A549 (cell line): ENCODE measurements at regions not wholly inside any gene's neighbourhood (a gene's known extent, or its start where the extent isn't known, plus 50 kb on each side); places are given as distances from the start of the nearest gene placed in this dataset.
A peak's percentile ranks its signal among the peaks of the same experiment; 100 is the strongest.

Experiments used
- ATAC-seq, 2 experiments: fragments of 200-7000 bp in 1 of 2; fragments of >200 bp in 1 of 2; cut with Nextera tagmentation in 1 of 2; cut with Tn5 transposase in 1 of 2; 3 replicates each; pipeline versions ENCODE4 v1.8.0 to v1.9.1; 2018 to 2020; ENCODE audit warnings: mild to moderate bottlenecking in 1 of 2, moderate library complexity in 1 of 2
- CTCF ChIA-PET: fragments of 300-600 bp; sonication (Branson Sonifier 250); formaldehyde crosslinking; extraction: SDS; loops from one replicate; lab custom pipeline; 2021; ENCODE audit warnings: antibody characterized with exemption, inconsistent platforms; lab: Yijun Ruan, JAX
- POLR2A ChIA-PET: fragments of 350-600 bp; formaldehyde crosslinking; extraction: SDS; loops from one replicate; lab custom pipeline; 2021; ENCODE audit warnings: antibody characterized with exemption, inconsistent platforms; lab: Yijun Ruan, JAX
- DNase-seq, 2 experiments: peaks; one replicate each; pipeline versions ENCODE4 v3.0.0 to v3.0.0-alpha.2; 2011 to 2016; ENCODE audit warnings: low read depth in 1 of 2, low spot score in 1 of 2
- FAIRE-seq: peaks from 2 replicates; lab custom pipeline; 2011; peaks lifted over from hg19 to GRCh38; lab: Jason Lieb, UNC
- H3K27ac ChIP-seq, 2 experiments: fragments of >200 bp; sonication (Bioruptor Twin); formaldehyde crosslinking; 3 replicates each; pipeline ENCODE4 v1.5.1; 2016 to 2017
- H3K4me1 ChIP-seq: fragments of >200 bp; sonication (Bioruptor Twin); formaldehyde crosslinking; 3 replicates; pipeline ENCODE4 v1.6.1; 2016
- H3K4me2 ChIP-seq: fragments of >200 bp; sonication (Bioruptor Twin); formaldehyde crosslinking; 3 replicates; pipeline ENCODE4 v1.6.1; 2016
- H3K4me3 ChIP-seq: fragments of >200 bp; sonication (Bioruptor Twin); formaldehyde crosslinking; 3 replicates; pipeline ENCODE4 v1.5.1; 2016
- H3K9me3 ChIP-seq: fragments of >200 bp; sonication (Bioruptor Twin); formaldehyde crosslinking; 3 replicates; pipeline ENCODE4 v1.6.1; 2016
- BHLHE40 ChIP-seq: IDR thresholded peaks from 2 replicates; pipeline ENCODE4 v1.6.1; 2012; ENCODE audit warnings: low read depth, low read length, inconsistent platforms
- CBX2 ChIP-seq: fragments of 200-600 bp; sonication (generic); IDR thresholded peaks from 2 replicates; pipeline ENCODE4 v1.6.1; 2016; ENCODE audit warnings: low read depth, mild to moderate bottlenecking, borderline replicate concordance
- CTCF ChIP-seq: fragments of >200 bp; sonication (Bioruptor Twin); formaldehyde crosslinking; IDR thresholded peaks from 3 replicates; pipeline ENCODE4 v1.5.1; 2016
- ESRRA ChIP-seq: fragments of 150-350 bp; IDR thresholded peaks from 2 replicates; pipeline ENCODE4 v1.6.1; 2014; ENCODE audit warnings: mild to moderate bottlenecking, low read length, borderline replicate concordance
- HDAC2 ChIP-seq: fragments of 200-600 bp; sonication (generic); IDR thresholded peaks from 2 replicates; pipeline ENCODE4 v1.6.1; 2016
- HES2 ChIP-seq: fragments of >200 bp; sonication (Bioruptor Twin); formaldehyde crosslinking; IDR thresholded peaks from 2 replicates; pipeline ENCODE4 v1.6.1; 2016
- HOXA7 ChIP-seq: fragments of 250-450 bp; sonication (Bioruptor Pico); IDR thresholded peaks from 2 replicates; pipeline ENCODE4 v1.5.0; 2020; ENCODE audit warnings: mild to moderate bottlenecking, moderate library complexity
- JUNB ChIP-seq: fragments of >200 bp; sonication (Bioruptor Twin); formaldehyde crosslinking; IDR thresholded peaks from 2 replicates; pipeline ENCODE4 v1.6.1; 2016
- PHF8 ChIP-seq: fragments of 200-600 bp; sonication (generic); IDR thresholded peaks from 2 replicates; pipeline ENCODE4 v1.6.1; 2016; ENCODE audit warnings: low read depth, mild to moderate bottlenecking, antibody characterized with exemption, moderate library complexity, borderline replicate concordance
- POLR2A ChIP-seq: IDR thresholded peaks from 2 replicates; pipeline ENCODE4 v1.6.1; 2012; ENCODE audit warnings: mild to moderate bottlenecking, low read length
- POLR2AphosphoS2 ChIP-seq: conservative IDR thresholded peaks from 2 replicates; pipeline ENCODE4 v1.6.1; 2012; ENCODE audit warnings: low read length, improper control_type of control experiment, inconsistent platforms
- RAD21 ChIP-seq, 2 experiments: fragments of >200 bp in 1 of 2; sonication (Bioruptor Twin) in 1 of 2; formaldehyde crosslinking in 1 of 2; IDR thresholded peaks in 1 of 2; conservative IDR thresholded peaks in 1 of 2; 2 replicates in 1 of 2; 3 replicates in 1 of 2; pipeline ENCODE4 v1.6.1; 2012 to 2018; ENCODE audit warnings: inconsistent platforms in 1 of 2
- SMC3 ChIP-seq: fragments of >200 bp; sonication (Bioruptor Twin); formaldehyde crosslinking; IDR thresholded peaks from 3 replicates; pipeline ENCODE4 v1.6.1; 2018; ENCODE audit warnings: inconsistent platforms
- SREBF2 ChIP-seq: fragments of 450-650 bp; IDR thresholded peaks from 2 replicates; pipeline ENCODE4 v1.6.1; 2014; ENCODE audit warnings: mild to moderate bottlenecking, moderate library complexity
- TFCP2L1 ChIP-seq: fragments of 250-450 bp; sonication (Bioruptor Pico); IDR thresholded peaks from 2 replicates; pipeline ENCODE4 v1.5.0; 2021; ENCODE audit warnings: mild to moderate bottlenecking
- USF2 ChIP-seq: fragments of 450-650 bp; IDR thresholded peaks from 2 replicates; pipeline ENCODE4 v1.6.1; 2014; ENCODE audit warnings: antibody characterized with exemption
- ZC3H11A ChIP-seq: fragments of 450-650 bp; IDR thresholded peaks from 2 replicates; pipeline ENCODE4 v1.6.1; 2014; ENCODE audit warnings: antibody characterized with exemption, mild to moderate bottlenecking
- ZFP36 ChIP-seq: fragments of 450-650 bp; IDR thresholded peaks from 2 replicates; pipeline ENCODE4 v1.6.1; 2014; ENCODE audit warnings: borderline replicate concordance; ENCODE audit not compliant: partially characterized antibody
- ZNF302 ChIP-seq: fragments of 250-450 bp; sonication (Bioruptor Pico); IDR thresholded peaks from 2 replicates; pipeline ENCODE4 v1.9.0; 2021; ENCODE audit warnings: inconsistent platforms, mild to moderate bottlenecking, moderate library complexity
- WGBS: methylation state at CpG from one replicate; pipeline ENCODE4 v1.1.6; 2017; ENCODE audit errors: missing lambda C conversion rate; 5-methylcytosine and 5-hydroxymethylcytosine counted together

- Histone ChIP-seq H3K4me2 (no peak overlapping the region), H3K4me1 (no peaks in the 10 kb centered on the region), H3K9me3 (no peaks in the 10 kb centered on the region; the same call in 2 of the 3 replicates), H3K4me3 (no peak overlapping the region), H3K27ac (no peak overlapping the region)
- ChIA-PET CTCF (no interaction called here), POLR2A (no interaction called here)
- TF ChIP-seq POLR2A, result no peak
- no peak for TF ChIP-seq SMC3
- TF ChIP-seq PHF8, result no peak
- no peak for TF ChIP-seq TFCP2L1 (CRISPR knock-in tag)
- TF ChIP-seq ZFP36, result no peak
- ATAC-seq (no peak), DNase-seq (no peak), FAIRE-seq (no peak)
- WGBS, result 15% methylated on average over 3 of the region's 3 CpGs
Observed at GRCh38 chr12:58097741-58098140, 156.4 kb downstream of the ATP23 start.

- TF ChIP-seq HDAC2 (no peak), PHF8 (no peak), HOXA7 (CRISPR knock-in tag) (no peak), CBX2 (no peak), ZC3H11A (no peak), JUNB (no peak), SREBF2 (no peak), ZNF302 (CRISPR knock-in tag) (no peak), USF2 (no peak)
- ChIA-PET CTCF (interaction anchor here (1.3 kb wide), 1 partner anchor 1014 kb away, joined by 3 read pairs; no protein-coding TSS in a partner anchor), POLR2A (interaction anchor here (0.6 kb wide), 1 partner anchor 26 kb away, joined by 3 read pairs; no protein-coding TSS in a partner anchor)
Observed at GRCh38 chr12:58099476-58099875, 158.1 kb downstream of the ATP23 start.

GRCh38 chr12:58104351-58104755 is 163.0 kb downstream of the ATP23 start:
- Histone ChIP-seq H3K4me3 (no peak overlapping the region), H3K4me2 (no peak overlapping the region), H3K27ac (no peak overlapping the region), H3K9me3 (no peaks in the 10 kb centered on the region; the same call in 2 of the 3 replicates), H3K4me1 (no peaks in the 10 kb centered on the region)
- CTCF ChIA-PET, result no interaction called here
- TF ChIP-seq POLR2AphosphoS2 (no peak), BHLHE40 (no peak), HES2 (no peak), CTCF (no peak)
- FAIRE-seq, result no peak
- no peak for DNase-seq
- no peak for ATAC-seq
- POLR2A ChIA-PET, result no interaction called here
- 10% methylated on average over 4 of the region's 4 CpGs for WGBS

More at GRCh38 chr12:58099476-58099875, 158.1 kb downstream of the ATP23 start:
- H3K4me2 ChIP-seq, result no peak overlapping the region
- H3K4me3 ChIP-seq, result no peak overlapping the region
- no peak for ATAC-seq
- no peaks in the 10 kb centered on the region; the same call in 2 of the 3 replicates for H3K9me3 ChIP-seq
- FAIRE-seq, result no peak
- 30% methylated on average over 4 of the region's 4 CpGs for WGBS
- H3K4me1 ChIP-seq, result no peaks in the 10 kb centered on the region
- DNase-seq, result no peak
- no peak overlapping the region for H3K27ac ChIP-seq

- DNase-seq (peak; percentile 10 to 14), ATAC-seq (peak; percentile 51 to 56; a peak in 2 of 6 replicates)
- H3K9me3 ChIP-seq, result no peaks in the 10 kb centered on the region; the same call in 2 of the 3 replicates
- no peak overlapping the region for H3K4me3 ChIP-seq
- no peak for TF ChIP-seq ESRRA
- TF ChIP-seq RAD21 (conservative IDR thresholded peaks at IDR 0.05 in 1 of 2, IDR thresholded peaks at IDR 0.05 in 1 of 2), result peak in 1 of 2 experiments; percentile 24; a peak in 2 of 5 replicates
- TF ChIP-seq SREBF2, result no peak
- TF ChIP-seq CBX2, result no peak
- TF ChIP-seq, all 56 proteins: peak for 1
- Histone ChIP-seq H3K27ac (no peak overlapping the region), H3K4me2 (no peak overlapping the region), H3K4me1 (no peaks in the 10 kb centered on the region)
- POLR2A ChIA-PET, result no interaction called here
- no peak for FAIRE-seq
- CTCF ChIA-PET, result interaction anchor here (0.6 to 1.3 kb wide), 4 partner anchors 11 to 18 kb away, joined by 3 to 4 read pairs (median 3); no protein-coding TSS in a partner anchor
- WGBS, result 53% methylated on average over 10 of the region's 10 CpGs
Observed at GRCh38 chr12:58105225-58106119, 164.1 kb downstream of the ATP23 start.
